Tibial artery (tissue), 4 donors: ENCODE measurements at regions not wholly inside any gene's neighbourhood (a gene's known extent, or its start where the extent isn't known, plus 50 kb on each side); places are given as distances from the start of the nearest gene placed in this dataset.

Source experiments
- DNase-seq, 2 donors: peaks; one replicate each; pipeline ENCODE4 v3.0.0-alpha.2; 2019
- H3K27ac ChIP-seq, 2 donors: fragments of 200-600 bp; sonication (generic) in 1 of 2; 1 replicate in 1 of 2; 2 replicates in 1 of 2; pipeline ENCODE4 v1.5.1; 2018 to 2019; ENCODE audit warnings: mild to moderate bottlenecking in 1 of 2
- H3K27me3 ChIP-seq, 2 donors: fragments of 200-600 bp; sonication (generic) in 1 of 2; one replicate each; pipeline versions ENCODE4 v1.5.1 to v1.6.0; 2016 to 2019
- H3K36me3 ChIP-seq, 3 donors: fragments of 200-600 bp; sonication (generic) in 2 of 3; one replicate each; pipeline ENCODE4 v1.5.1; 2016 to 2019; ENCODE audit warnings: mild to moderate bottlenecking in 2 of 3
- H3K4me1 ChIP-seq, 4 donors: fragments of 200-600 bp; sonication (generic) in 2 of 4; 1 replicate in 3 of 4; 2 replicates in 1 of 4; pipeline ENCODE4 v1.5.1; 2016 to 2019
- H3K4me3 ChIP-seq, 2 donors: fragments of 200-600 bp; sonication (generic) in 1 of 2; 1 replicate in 1 of 2; 2 replicates in 1 of 2; pipeline ENCODE4 v1.5.1; 2018 to 2019; ENCODE audit warnings: mild to moderate bottlenecking in 2 of 2
- H3K9me3 ChIP-seq, 3 donors: fragments of 200-600 bp; sonication (generic) in 1 of 3; one replicate each; pipeline ENCODE4 v1.5.1; 2016 to 2019
- intact Hi-C: fragments of 100-400 bp; cut with DNase I; formaldehyde crosslinking; loops from one replicate; pipeline ENCODE4 v1.15.0; 2023; ENCODE audit warnings: low total_unique reads
- TF ChIP-seq, protein P1 (sequence below), 2 experiments: fragments of 200-600 bp in 1 of 2; fragments of 450-650 bp in 1 of 2; IDR thresholded peaks; one replicate each; pipeline ENCODE4 v1.5.1; 2017 to 2019; ENCODE audit warnings: antibody characterized with exemption in 2 of 2, mild to moderate bottlenecking in 1 of 2, moderate library complexity in 1 of 2

DNA sequence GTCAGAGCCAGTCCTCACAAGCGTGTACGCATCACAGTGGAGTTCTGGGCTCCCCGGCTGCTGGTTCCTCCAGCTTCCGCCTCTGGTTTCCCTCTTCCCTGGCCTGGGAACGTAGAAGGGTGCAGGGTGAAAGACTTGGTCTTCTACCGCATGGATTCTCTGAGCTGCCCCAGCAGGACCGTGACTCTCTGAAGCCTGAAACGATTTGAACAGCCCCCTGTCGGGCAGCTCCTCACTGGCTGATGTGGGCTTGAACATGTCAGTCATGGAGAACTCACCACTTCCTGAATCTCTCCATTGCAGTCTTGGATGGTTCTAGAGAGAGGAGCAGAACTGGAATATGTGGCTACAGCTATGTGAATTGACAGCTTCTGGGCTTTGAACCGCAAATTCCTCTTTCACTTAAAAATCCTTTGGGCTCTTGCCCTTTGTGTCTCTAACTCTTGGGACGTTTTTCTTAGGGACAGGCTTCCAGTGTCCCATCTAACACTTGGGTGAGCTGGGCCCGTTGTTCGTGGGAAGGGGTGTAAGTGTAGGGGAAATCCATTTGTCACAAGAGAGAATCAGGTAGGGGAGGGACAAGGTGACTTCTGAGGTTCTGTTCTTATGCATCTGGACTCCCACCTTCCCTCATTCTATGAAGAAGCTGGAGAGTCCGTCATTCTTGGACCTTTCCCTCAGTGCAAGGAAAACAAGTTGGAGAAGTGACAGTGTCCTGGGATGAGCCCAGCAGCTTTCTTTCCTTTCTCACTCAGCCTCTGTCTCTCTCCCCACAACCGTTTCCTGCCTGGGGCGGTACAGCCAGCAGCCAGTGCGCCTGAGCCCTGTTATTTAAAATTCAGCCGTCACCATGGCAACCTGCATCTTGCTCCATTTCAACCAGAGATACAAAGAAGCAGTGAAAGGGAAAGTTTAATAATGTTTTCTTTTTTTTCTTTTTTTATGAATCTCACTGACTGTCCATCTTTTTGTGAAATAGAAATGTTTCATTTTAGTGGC lies 84.7 kb downstream of the PTTG1 start:
- H3K4me3 ChIP-seq = no peak overlapping the region
- no peak overlapping the region for H3K27ac ChIP-seq
- H3K9me3 ChIP-seq = no peaks in the 10 kb centered on the region
- no peaks in the 10 kb centered on the region for H3K4me1 ChIP-seq
- no peaks in the 10 kb centered on the region for H3K36me3 ChIP-seq
- intact Hi-C loops = no loop called here
- H3K27me3 ChIP-seq = peaks cover 0 to 7% of the 10 kb centered on the region in 2 donors
- DNase-seq = peak in 1 of 2 donors; percentile 38
- TF ChIP-seq, protein P1, sequence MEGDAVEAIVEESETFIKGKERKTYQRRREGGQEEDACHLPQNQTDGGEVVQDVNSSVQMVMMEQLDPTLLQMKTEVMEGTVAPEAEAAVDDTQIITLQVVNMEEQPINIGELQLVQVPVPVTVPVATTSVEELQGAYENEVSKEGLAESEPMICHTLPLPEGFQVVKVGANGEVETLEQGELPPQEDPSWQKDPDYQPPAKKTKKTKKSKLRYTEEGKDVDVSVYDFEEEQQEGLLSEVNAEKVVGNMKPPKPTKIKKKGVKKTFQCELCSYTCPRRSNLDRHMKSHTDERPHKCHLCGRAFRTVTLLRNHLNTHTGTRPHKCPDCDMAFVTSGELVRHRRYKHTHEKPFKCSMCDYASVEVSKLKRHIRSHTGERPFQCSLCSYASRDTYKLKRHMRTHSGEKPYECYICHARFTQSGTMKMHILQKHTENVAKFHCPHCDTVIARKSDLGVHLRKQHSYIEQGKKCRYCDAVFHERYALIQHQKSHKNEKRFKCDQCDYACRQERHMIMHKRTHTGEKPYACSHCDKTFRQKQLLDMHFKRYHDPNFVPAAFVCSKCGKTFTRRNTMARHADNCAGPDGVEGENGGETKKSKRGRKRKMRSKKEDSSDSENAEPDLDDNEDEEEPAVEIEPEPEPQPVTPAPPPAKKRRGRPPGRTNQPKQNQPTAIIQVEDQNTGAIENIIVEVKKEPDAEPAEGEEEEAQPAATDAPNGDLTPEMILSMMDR (IDR thresholded peaks at IDR 0.05) = no peak

DNA sequence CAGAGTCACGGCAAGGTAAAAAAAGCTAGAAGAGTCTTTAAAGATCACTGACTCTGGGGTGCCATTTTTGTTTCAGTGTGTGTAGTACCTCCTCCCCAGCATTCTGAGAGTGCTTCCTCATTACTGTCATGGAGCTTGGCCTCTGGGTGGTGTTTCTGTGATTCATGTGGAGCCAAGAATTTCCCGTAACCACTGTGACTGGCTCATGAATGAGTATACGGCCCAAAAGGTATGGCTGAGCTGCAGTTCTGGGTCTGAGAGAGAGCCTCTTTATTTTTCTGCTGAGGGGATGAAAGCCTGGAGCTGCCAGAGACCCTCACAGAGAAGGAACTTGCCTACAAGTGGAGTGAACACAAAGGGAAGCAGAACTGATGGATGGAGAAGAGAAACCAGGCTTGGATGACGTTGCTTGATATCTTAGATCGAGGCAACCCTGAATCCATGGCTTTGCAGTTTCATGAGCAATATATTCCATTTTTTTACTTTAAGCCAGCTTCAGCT lies 85.6 kb downstream of the PTTG1 start:
- Histone ChIP-seq H3K9me3 (no peaks in the 10 kb centered on the region), H3K27ac (no peak overlapping the region), H3K4me1 (no peaks in the 10 kb centered on the region), H3K36me3 (no peaks in the 10 kb centered on the region), H3K27me3 (peaks cover 0 to 16% of the 10 kb centered on the region in 2 donors), H3K4me3 (no peak overlapping the region)
- no peak for DNase-seq
- TF ChIP-seq, protein P1 (IDR thresholded peaks at IDR 0.05) = no peak
- intact Hi-C loops = no loop called here

DNA sequence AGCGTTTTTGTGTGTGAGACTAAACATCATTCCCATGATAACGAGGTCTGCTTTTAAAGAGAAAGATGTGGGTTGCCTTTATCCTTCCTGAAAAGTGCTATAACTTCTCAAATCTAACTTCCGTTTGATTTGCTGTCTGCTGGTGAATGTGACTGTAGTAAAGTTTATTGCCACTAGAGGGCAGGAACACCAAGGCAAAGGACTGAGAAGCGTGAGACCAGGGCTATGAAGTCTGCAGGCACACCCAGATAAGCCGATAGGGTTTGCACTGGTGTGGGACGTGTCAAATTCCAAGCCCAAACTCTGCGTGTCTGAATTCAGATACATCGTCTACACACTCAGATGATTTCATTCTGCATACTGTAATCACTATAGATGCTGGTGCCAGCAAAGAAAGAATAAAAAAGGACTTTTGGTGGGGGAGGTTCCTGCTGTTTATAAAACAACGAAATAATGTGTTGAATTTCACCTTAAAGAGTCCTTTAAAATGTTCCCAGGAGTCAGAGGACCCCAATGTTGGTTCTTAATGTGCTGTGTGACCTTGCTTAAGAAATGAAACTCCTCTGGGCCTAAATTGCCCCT lies 87.2 kb downstream of the PTTG1 start:
- Histone ChIP-seq H3K4me3 (no peak overlapping the region), H3K36me3 (no peaks in the 10 kb centered on the region), H3K27me3 (peaks cover 0 to 22% of the 10 kb centered on the region in 2 donors), H3K27ac (no peak overlapping the region), H3K9me3 (no peaks in the 10 kb centered on the region), H3K4me1 (no peaks in the 10 kb centered on the region)
- peak in 1 of 2 donors; percentile 43 for DNase-seq
- TF ChIP-seq, protein P1 (IDR thresholded peaks at IDR 0.05) = peak; percentile 76 to 79
- intact Hi-C loops = no loop called here

DNA sequence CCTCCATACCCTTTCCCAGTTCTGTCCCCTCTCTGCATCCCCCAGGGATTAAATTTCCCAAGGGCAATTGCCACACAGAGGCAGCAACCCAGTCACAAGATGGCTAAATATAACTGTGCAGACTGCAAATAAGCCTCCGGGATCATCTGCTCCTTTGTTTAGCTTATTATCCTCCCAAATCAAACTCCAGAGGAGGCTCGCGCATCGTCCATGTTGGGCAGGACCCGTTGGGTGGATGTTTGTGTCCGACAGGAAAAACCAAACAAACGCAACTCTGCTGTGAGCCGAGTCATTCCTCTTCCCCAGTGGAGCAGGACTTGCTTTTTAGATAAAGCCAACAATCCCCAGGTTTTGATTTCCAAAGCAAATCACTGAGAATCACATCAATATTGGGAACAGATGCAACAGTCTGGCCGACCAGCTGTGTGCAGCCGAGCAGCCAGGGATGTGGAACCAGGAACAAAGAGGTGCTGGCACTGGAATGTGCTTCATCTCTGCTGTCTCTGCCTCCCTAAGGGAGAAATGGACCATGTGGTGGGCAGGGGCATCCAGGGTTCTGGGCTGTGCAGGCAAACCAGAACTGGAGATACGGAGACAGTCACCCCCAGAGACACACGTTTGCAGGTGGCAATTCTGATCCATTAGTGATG lies 89.8 kb downstream of the PTTG1 start:
- Histone ChIP-seq H3K27ac (no peak overlapping the region), H3K4me1 (no peaks in the 10 kb centered on the region), H3K9me3 (no peaks in the 10 kb centered on the region), H3K4me3 (no peak overlapping the region), H3K27me3 (peaks cover 0 to 19% of the 10 kb centered on the region in 2 donors), H3K36me3 (no peaks in the 10 kb centered on the region)
- intact Hi-C loops = loop anchor here (1.0 kb wide), 1 partner anchor 22 kb away; no protein-coding TSS in a partner anchor
- DNase-seq = no peak
- TF ChIP-seq, protein P1 (IDR thresholded peaks at IDR 0.05) = no peak
